ENCODE measurements at regions not wholly inside any gene's neighbourhood (a gene's known extent, or its start where the extent isn't known, plus 50 kb on each side); places are given as distances from the start of the nearest gene placed in this dataset.

DNA sequence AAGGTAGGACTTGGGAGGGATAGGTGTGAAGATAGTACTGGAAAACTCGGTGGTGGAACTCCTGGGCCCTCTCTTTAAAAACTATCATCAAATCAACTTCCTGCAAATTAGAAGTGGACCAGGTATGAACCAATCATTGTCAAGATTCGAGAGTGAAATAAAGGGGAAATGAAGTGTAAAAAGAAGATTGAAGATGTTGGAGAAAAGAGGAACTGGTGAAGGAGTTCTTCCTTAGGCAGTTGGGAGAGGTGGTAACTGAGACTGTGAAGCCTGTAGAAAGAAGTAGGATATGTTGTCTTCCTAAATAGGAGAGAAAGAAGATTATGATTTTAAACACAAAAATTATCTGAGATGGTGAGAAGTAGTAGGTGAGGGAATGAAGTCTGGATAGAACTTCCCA is 212.2 kb downstream of the PPP1R2C start:
- no peak for DNase-seq (ENCODE audit: low read depth)
- H3K27me3 ChIP-seq (replicated peaks; ENCODE audit: control insufficient read depth, insufficient read depth, low read length): no peaks in the 10 kb centered on the region
- H3K36me3 ChIP-seq (ENCODE audit: control insufficient read depth, insufficient read depth, low read length, severe bottlenecking): no peaks in the 10 kb centered on the region
- H3K9me3 ChIP-seq (ENCODE audit: control insufficient read depth, low read length): peaks cover 5% of the 10 kb centered on the region
- no peaks in the 10 kb centered on the region for H3K4me1 ChIP-seq (ENCODE audit: control insufficient read depth, insufficient read depth, low read length)
- H3K9ac ChIP-seq (ENCODE audit: low read length): no peak overlapping the region
- H3K4me3 ChIP-seq (ENCODE audit: low read length): no peak overlapping the region

DNA sequence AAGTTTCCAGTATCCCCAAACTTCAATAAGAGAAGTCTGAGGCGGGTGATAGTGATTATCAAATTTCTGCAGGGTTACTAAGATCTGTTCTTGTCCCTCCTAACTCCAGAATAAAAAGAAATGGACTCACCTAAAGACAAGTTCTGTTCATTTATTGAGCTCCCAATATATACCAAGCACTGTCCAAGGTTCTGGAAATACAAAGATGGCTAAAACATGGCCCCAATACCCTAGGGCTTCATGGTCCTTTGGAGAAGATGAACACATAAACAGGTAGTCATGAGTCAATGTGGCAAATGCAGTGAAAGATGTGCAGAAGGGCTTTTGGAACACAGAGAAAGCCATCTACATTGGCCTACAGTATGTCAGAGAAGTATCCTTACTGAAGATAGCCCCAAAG is 231.2 kb downstream of the PPP1R2C start:
- Histone ChIP-seq H3K9ac (ENCODE audit: low read length) (no peak overlapping the region), H3K4me3 (ENCODE audit: low read length) (no peak overlapping the region), H3K4me1 (ENCODE audit: control insufficient read depth, insufficient read depth, low read length) (no peaks in the 10 kb centered on the region), H3K36me3 (ENCODE audit: control insufficient read depth, insufficient read depth, low read length, severe bottlenecking) (no peaks in the 10 kb centered on the region), H3K9me3 (ENCODE audit: control insufficient read depth, low read length) (no peaks in the 10 kb centered on the region), H3K27me3 (replicated peaks; ENCODE audit: control insufficient read depth, insufficient read depth, low read length) (peaks cover 5% of the 10 kb centered on the region)
- DNase-seq (ENCODE audit: low read depth): no peak

DNA sequence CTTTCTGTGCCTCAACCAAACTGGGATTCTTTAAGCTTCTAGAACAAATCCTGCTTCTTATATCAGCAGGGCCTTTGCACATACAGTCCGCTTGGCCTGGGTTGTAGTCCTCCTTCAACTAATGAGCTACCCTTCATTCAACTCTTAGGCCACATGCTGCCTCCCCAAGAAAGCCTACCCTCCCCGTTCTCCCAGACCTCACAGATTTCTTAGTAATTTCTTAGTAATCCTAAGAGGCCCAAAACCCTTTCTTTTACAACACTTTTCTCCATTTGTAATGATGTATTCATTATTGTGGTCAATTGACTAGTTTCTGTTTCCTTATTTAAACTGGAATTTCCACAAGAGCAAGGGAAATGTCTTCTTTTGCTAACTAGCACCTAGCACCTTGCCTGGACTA is 233.1 kb downstream of the PPP1R2C start:
- H3K9ac ChIP-seq (ENCODE audit: low read length): no peak overlapping the region
- H3K9me3 ChIP-seq (ENCODE audit: control insufficient read depth, low read length): no peaks in the 10 kb centered on the region
- no peak overlapping the region for H3K4me3 ChIP-seq (ENCODE audit: low read length)
- peaks cover 5% of the 10 kb centered on the region for H3K27me3 ChIP-seq (replicated peaks; ENCODE audit: control insufficient read depth, insufficient read depth, low read length)
- no peaks in the 10 kb centered on the region for H3K4me1 ChIP-seq (ENCODE audit: control insufficient read depth, insufficient read depth, low read length)
- no peaks in the 10 kb centered on the region for H3K36me3 ChIP-seq (ENCODE audit: control insufficient read depth, insufficient read depth, low read length, severe bottlenecking)
- no peak for DNase-seq (ENCODE audit: low read depth)

DNA sequence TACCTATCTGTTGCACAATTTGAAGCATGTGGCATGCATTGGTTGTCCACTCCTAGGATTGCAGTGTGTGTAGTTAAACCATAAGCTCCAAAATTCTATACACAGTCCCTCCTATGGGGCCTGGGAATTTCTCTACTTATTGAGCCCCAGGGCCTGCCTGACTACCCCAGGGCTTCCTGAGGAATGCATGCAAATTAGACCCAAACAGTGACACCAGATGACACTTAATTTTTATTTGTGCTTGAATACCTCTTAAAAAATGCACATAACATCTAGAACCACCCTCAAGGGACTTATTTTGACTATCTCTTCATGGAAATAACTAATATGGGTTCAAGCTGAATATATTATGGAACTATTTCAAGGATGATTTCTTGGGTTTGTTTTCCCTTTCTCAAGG is 236.4 kb downstream of the PPP1R2C start:
- no peak for DNase-seq (ENCODE audit: low read depth)

DNA sequence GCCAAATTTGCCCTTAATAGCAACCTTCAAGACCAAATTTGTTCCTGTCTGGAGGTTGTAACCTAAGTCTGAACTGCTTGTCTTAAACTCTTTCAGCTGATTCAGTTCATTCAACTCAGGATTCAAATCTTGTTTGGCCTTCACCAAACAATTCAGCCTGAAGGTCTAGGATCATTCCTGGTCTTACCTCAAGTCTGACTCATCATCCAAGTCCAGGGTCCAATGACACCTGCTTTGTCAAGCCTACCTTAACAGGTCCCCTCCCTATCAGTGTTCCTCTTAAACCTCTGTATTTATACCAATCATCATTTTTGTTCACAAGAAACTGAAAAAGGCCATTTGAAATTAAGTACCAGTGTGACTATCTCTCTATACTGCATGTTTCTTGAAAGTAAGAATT is 237.8 kb downstream of the PPP1R2C start:
- H3K36me3 ChIP-seq (ENCODE audit: control insufficient read depth, insufficient read depth, low read length, severe bottlenecking): no peaks in the 10 kb centered on the region
- no peaks in the 10 kb centered on the region for H3K4me1 ChIP-seq (ENCODE audit: control insufficient read depth, insufficient read depth, low read length)
- H3K9me3 ChIP-seq (ENCODE audit: control insufficient read depth, low read length): no peaks in the 10 kb centered on the region
- H3K9ac ChIP-seq (ENCODE audit: low read length): no peak overlapping the region
- no peak for DNase-seq (ENCODE audit: low read depth)
- peaks cover 5% of the 10 kb centered on the region for H3K27me3 ChIP-seq (replicated peaks; ENCODE audit: control insufficient read depth, insufficient read depth, low read length)
- H3K4me3 ChIP-seq (ENCODE audit: low read length): no peak overlapping the region

More for the DNA sequence above, 236.4 kb downstream of the PPP1R2C start:
- Histone ChIP-seq H3K9me3 (ENCODE audit: control insufficient read depth, low read length) (no peaks in the 10 kb centered on the region), H3K36me3 (ENCODE audit: control insufficient read depth, insufficient read depth, low read length, severe bottlenecking) (no peaks in the 10 kb centered on the region), H3K9ac (ENCODE audit: low read length) (no peak overlapping the region), H3K4me1 (ENCODE audit: control insufficient read depth, insufficient read depth, low read length) (no peaks in the 10 kb centered on the region), H3K27me3 (replicated peaks; ENCODE audit: control insufficient read depth, insufficient read depth, low read length) (peaks cover 5% of the 10 kb centered on the region), H3K4me3 (ENCODE audit: low read length) (no peak overlapping the region)

DNA sequence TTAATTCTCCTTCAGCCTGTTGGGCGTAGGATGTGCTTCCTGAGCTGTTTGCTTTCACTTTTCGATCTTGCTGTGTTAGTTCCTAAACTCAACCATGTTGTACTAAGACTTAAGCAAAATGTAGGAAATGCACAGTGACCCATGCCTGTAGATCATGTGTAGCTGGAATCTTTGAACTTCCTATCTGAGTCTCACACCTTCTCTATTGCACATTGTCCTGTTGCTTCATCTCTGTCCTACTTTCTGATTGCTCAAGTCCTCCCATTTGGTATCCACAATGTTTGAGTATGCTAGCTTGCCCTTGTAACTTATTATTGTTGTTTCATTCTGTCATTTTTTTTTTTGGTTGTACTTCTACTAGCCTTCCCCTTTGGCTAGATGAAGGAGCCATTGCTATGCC is 239.6 kb downstream of the PPP1R2C start:
- Histone ChIP-seq H3K9me3 (ENCODE audit: control insufficient read depth, low read length) (peaks cover 7% of the 10 kb centered on the region), H3K27me3 (replicated peaks; ENCODE audit: control insufficient read depth, insufficient read depth, low read length) (peaks cover 5% of the 10 kb centered on the region), H3K4me1 (ENCODE audit: control insufficient read depth, insufficient read depth, low read length) (no peaks in the 10 kb centered on the region), H3K36me3 (ENCODE audit: control insufficient read depth, insufficient read depth, low read length, severe bottlenecking) (no peaks in the 10 kb centered on the region), H3K9ac (ENCODE audit: low read length) (no peak overlapping the region), H3K4me3 (ENCODE audit: low read length) (no peak overlapping the region)
- DNase-seq (ENCODE audit: low read depth): no peak

DNA sequence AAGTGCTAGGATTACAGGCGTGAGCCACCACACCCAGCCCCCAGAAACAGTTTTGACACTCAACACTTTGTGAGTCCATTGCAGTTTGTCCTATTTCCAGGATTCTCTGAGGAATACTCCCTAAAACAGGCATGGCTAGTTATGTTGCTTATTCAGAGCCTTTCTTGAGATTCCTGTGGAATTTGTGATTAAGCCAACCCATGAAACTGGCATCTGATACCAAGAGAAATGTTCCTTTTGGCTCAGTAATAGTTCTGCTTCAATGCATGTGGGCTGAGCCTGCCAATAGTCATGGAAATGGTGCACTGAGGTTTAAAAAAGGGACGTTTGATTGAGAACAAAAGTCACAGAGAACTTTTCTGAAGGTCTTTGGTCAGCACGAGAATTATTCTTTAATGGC is 241.7 kb downstream of the PPP1R2C start:
- Histone ChIP-seq H3K9me3 (ENCODE audit: control insufficient read depth, low read length) (peaks cover 7% of the 10 kb centered on the region), H3K4me1 (ENCODE audit: control insufficient read depth, insufficient read depth, low read length) (no peaks in the 10 kb centered on the region), H3K27me3 (replicated peaks; ENCODE audit: control insufficient read depth, insufficient read depth, low read length) (no peaks in the 10 kb centered on the region), H3K9ac (ENCODE audit: low read length) (no peak overlapping the region), H3K4me3 (ENCODE audit: low read length) (no peak overlapping the region), H3K36me3 (ENCODE audit: control insufficient read depth, insufficient read depth, low read length, severe bottlenecking) (no peaks in the 10 kb centered on the region)
- DNase-seq (ENCODE audit: low read depth): peak; percentile 2

DNA sequence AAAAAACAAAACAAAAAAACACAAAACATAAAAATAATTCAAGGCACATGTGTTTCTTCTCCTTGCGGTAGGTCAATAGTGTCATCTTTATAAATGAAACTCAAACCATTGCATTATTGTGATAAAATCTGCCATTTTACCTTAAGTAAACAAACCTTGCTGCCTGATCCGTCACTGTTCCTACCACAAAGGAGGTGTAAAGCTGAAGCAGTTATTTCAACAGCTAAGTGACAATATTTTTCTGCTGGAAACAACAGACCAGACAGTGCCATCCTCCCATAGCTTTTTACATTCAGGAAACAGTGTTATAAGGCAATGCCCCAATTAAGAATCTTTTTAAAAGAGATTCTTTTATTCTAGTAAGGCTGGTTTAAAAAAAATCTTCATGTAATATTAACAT is 242.7 kb downstream of the PPP1R2C start:
- Histone ChIP-seq H3K9ac (ENCODE audit: low read length) (no peak overlapping the region), H3K4me3 (ENCODE audit: low read length) (no peak overlapping the region), H3K27me3 (replicated peaks; ENCODE audit: control insufficient read depth, insufficient read depth, low read length) (no peaks in the 10 kb centered on the region), H3K4me1 (ENCODE audit: control insufficient read depth, insufficient read depth, low read length) (no peaks in the 10 kb centered on the region), H3K9me3 (ENCODE audit: control insufficient read depth, low read length) (peaks cover 7% of the 10 kb centered on the region), H3K36me3 (ENCODE audit: control insufficient read depth, insufficient read depth, low read length, severe bottlenecking) (no peaks in the 10 kb centered on the region)
- no peak for DNase-seq (ENCODE audit: low read depth)

DNA sequence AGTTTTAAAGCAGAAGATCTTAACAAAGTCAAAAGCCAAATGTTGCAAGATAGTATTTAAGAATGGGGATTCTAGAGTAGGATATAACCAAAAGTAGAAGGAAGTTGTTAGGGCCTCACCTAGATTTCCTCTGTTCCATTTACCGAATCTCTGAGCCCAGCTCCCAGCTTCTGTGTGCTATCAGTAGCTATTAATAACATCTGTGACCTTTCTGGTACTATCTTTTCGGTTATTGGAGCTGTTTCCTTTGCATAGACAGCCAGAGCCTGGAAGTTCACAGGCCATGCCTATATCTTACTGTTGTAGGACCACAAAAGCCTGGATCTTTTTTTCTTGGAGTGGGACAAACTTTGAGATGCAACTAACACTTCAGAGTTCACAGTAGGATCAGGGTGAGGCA is 244.2 kb downstream of the PPP1R2C start:
- Histone ChIP-seq H3K4me3 (ENCODE audit: low read length) (no peak overlapping the region), H3K9ac (ENCODE audit: low read length) (no peak overlapping the region), H3K9me3 (ENCODE audit: control insufficient read depth, low read length) (peaks cover 7% of the 10 kb centered on the region), H3K36me3 (ENCODE audit: control insufficient read depth, insufficient read depth, low read length, severe bottlenecking) (no peaks in the 10 kb centered on the region), H3K4me1 (ENCODE audit: control insufficient read depth, insufficient read depth, low read length) (no peaks in the 10 kb centered on the region), H3K27me3 (replicated peaks; ENCODE audit: control insufficient read depth, insufficient read depth, low read length) (no peaks in the 10 kb centered on the region)
- DNase-seq (ENCODE audit: low read depth): no peak

DNA sequence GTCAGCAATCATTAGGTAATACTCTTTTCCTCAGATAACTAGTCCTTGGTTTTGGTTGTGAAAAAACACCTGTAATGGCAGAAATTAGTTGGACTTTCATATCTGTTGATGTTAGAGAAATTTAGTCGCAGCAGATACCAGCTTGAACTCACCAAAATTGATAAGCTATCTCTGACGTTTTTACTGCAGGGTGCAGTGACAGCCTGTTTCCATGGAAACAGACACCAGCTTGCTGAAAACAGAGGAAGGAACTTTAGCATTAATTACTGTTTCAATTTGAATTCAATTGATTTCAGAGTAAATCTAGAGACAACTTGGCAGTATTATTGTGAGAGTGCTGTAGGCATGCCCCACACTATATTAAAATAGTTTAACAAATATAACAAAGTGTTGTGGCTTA is 246.5 kb downstream of the PPP1R2C start:
- Histone ChIP-seq H3K9ac (ENCODE audit: low read length) (no peak overlapping the region), H3K9me3 (ENCODE audit: control insufficient read depth, low read length) (peaks cover 7% of the 10 kb centered on the region), H3K4me1 (ENCODE audit: control insufficient read depth, insufficient read depth, low read length) (no peaks in the 10 kb centered on the region), H3K36me3 (ENCODE audit: control insufficient read depth, insufficient read depth, low read length, severe bottlenecking) (no peaks in the 10 kb centered on the region), H3K4me3 (ENCODE audit: low read length) (no peak overlapping the region), H3K27me3 (replicated peaks; ENCODE audit: control insufficient read depth, insufficient read depth, low read length) (no peaks in the 10 kb centered on the region)
- DNase-seq (ENCODE audit: low read depth): no peak

DNA sequence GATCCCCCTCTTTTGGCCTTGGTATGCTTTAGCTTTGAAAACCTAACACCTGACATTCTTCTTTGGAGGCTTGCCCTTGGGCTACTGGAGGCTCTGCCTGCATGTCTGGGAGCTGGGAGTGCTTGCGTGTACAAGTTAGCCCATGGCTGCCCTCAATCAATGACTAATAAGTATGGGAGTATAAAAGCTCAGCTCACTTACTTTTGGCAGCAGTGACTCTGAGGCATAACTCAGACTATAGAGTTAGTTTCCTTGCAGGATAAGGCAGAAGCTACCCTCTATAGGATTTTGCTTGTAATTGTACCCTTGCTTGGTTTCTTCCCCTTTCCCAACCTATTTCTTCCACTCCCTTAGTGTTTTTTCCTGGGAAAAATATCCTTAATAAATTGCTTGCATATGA is 247.9 kb downstream of the PPP1R2C start:
- DNase-seq (ENCODE audit: low read depth): peak; percentile 29
- Histone ChIP-seq H3K4me3 (ENCODE audit: low read length) (no peak overlapping the region), H3K36me3 (ENCODE audit: control insufficient read depth, insufficient read depth, low read length, severe bottlenecking) (no peaks in the 10 kb centered on the region), H3K27me3 (replicated peaks; ENCODE audit: control insufficient read depth, insufficient read depth, low read length) (no peaks in the 10 kb centered on the region), H3K4me1 (ENCODE audit: control insufficient read depth, insufficient read depth, low read length) (no peaks in the 10 kb centered on the region), H3K9ac (ENCODE audit: low read length) (no peak overlapping the region), H3K9me3 (ENCODE audit: control insufficient read depth, low read length) (peaks cover 7% of the 10 kb centered on the region)

DNA sequence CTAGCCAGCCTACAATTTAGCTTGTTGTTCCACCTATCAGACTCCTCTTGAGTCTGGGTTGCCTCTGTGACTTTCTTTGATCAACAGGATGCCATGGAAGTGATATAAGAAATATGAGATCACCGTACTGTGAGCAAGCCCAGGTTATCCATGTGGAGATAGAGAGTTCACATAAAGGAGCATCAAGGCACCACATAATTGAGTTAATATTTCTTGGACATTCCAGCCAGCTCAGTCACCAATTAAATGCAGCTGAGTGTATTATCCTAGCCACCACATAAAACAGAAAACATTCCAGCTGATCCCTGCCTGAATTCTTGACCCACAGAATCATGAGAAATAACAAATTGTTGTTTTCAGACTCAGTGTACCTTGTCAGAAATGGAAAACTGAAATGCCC is 253.6 kb downstream of the PPP1R2C start:
- Histone ChIP-seq H3K4me1 (ENCODE audit: control insufficient read depth, insufficient read depth, low read length) (no peaks in the 10 kb centered on the region), H3K27me3 (replicated peaks; ENCODE audit: control insufficient read depth, insufficient read depth, low read length) (no peaks in the 10 kb centered on the region)
- DNase-seq (ENCODE audit: low read depth): peak; percentile 21

More for the DNA sequence above, 253.6 kb downstream of the PPP1R2C start:
- Histone ChIP-seq H3K4me3 (ENCODE audit: low read length) (no peak overlapping the region), H3K9ac (ENCODE audit: low read length) (no peak overlapping the region), H3K9me3 (ENCODE audit: control insufficient read depth, low read length) (peaks cover 5% of the 10 kb centered on the region), H3K36me3 (ENCODE audit: control insufficient read depth, insufficient read depth, low read length, severe bottlenecking) (no peaks in the 10 kb centered on the region)

Data from adipocyte (in vitro differentiated cells).